CD14-positive monocyte (primary cell): ENCODE measurements at regions not wholly inside any gene's neighbourhood (a gene's known extent, or its start where the extent isn't known, plus 50 kb on each side); places are given as distances from the start of the nearest gene placed in this dataset.

Source experiments
- DNase-seq, 3 donors: peaks; one replicate each; pipeline ENCODE4 v3.0.0-alpha.2; 2011 to 2022
- H2AFZ ChIP-seq: 2 replicates; pipeline ENCODE4 v1.6.0; 2012; ENCODE audit warnings: mild to moderate bottlenecking, low read depth, low read length, inconsistent platforms; ENCODE audit not compliant: insufficient read depth, poor library complexity, severe bottlenecking
- H3K27ac ChIP-seq, 2 donors: 1 replicate in 1 of 2; 2 replicates in 1 of 2; pipeline ENCODE4 v1.5.1; 2012 to 2013; ENCODE audit warnings: low read length in 2 of 2, control low read depth in 1 of 2, inconsistent platforms in 1 of 2, low read depth in 1 of 2, mild to moderate bottlenecking in 1 of 2
- H3K27me3 ChIP-seq, 2 donors: one replicate each; pipeline versions ENCODE4 v1.6.0 to v1.6.1; 2011 to 2013; ENCODE audit warnings: low read length in 2 of 2; ENCODE audit not compliant: control insufficient read depth in 2 of 2, insufficient read depth in 2 of 2
- H3K36me3 ChIP-seq, 2 donors: replicated peaks in 1 of 2; 1 replicate in 1 of 2; 2 replicates in 1 of 2; pipeline versions ENCODE4 v1.5.1 to v1.6.1; 2012 to 2013; ENCODE audit warnings: low read length in 2 of 2, control low read depth in 1 of 2, inconsistent platforms in 1 of 2, mild to moderate bottlenecking in 1 of 2; ENCODE audit not compliant: insufficient read depth in 2 of 2, control insufficient read depth in 1 of 2
- H3K4me1 ChIP-seq, 2 donors: 1 replicate in 1 of 2; 2 replicates in 1 of 2; pipeline versions ENCODE4 v1.5.1 to v1.6.1; 2012 to 2013; ENCODE audit warnings: low read length in 2 of 2, control low read depth in 1 of 2, inconsistent platforms in 1 of 2, mild to moderate bottlenecking in 1 of 2, moderate library complexity in 1 of 2; ENCODE audit not compliant: insufficient read depth in 2 of 2, control insufficient read depth in 1 of 2
- H3K4me2 ChIP-seq: replicated peaks from 2 replicates; pipeline ENCODE3; 2012; ENCODE audit warnings: low read length, moderate library complexity, mild to moderate bottlenecking; ENCODE audit not compliant: poor library complexity, severe bottlenecking; ENCODE audit errors: extremely low read depth
- H3K4me3 ChIP-seq, 3 experiments: fragments of 200-600 bp in 1 of 3; sonication (generic) in 1 of 3; replicated peaks in 1 of 3; 1 replicate in 2 of 3; 2 replicates in 1 of 3; pipeline ENCODE4 v1.5.1; 2011 to 2013; ENCODE audit warnings: low read length in 3 of 3, mild to moderate bottlenecking in 3 of 3, control low read depth in 2 of 3, low read depth in 2 of 3, inconsistent platforms in 1 of 3, moderate library complexity in 1 of 3
- H3K79me2 ChIP-seq: 2 replicates; pipeline ENCODE4 v1.6.0; 2012; ENCODE audit warnings: mild to moderate bottlenecking, control low read depth, inconsistent platforms, low read length, moderate library complexity; ENCODE audit not compliant: insufficient read depth
- H3K9ac ChIP-seq: 2 replicates; pipeline ENCODE4 v1.6.0; 2017; ENCODE audit warnings: low read length, mild to moderate bottlenecking; ENCODE audit not compliant: insufficient read depth, poor library complexity, severe bottlenecking
- H3K9me3 ChIP-seq, 2 donors: replicated peaks in 1 of 2; 1 replicate in 1 of 2; 2 replicates in 1 of 2; pipeline versions ENCODE4 v1.5.1 to v1.6.1; 2012 to 2013; ENCODE audit warnings: low read length in 2 of 2, control low read depth in 1 of 2; ENCODE audit not compliant: control insufficient read depth in 1 of 2, insufficient read depth in 1 of 2
- H4K20me1 ChIP-seq: 2 replicates; pipeline ENCODE4 v1.6.0; 2012; ENCODE audit warnings: mild to moderate bottlenecking, low read length, control low read depth, moderate library complexity; ENCODE audit not compliant: insufficient read depth
- H3K27ac Mint-ChIP-seq, 7 donors: one replicate each; pipeline ENCODE4 v1.8.0; 2020; ENCODE audit warnings: mild to moderate bottlenecking in 7 of 7, mixed read lengths in 7 of 7, moderate library complexity in 6 of 7, inconsistent platforms in 2 of 7
- H3K27me3 Mint-ChIP-seq, 3 donors: one replicate each; pipeline ENCODE4 v1.8.0; 2021 to 2022; ENCODE audit warnings: low read depth in 3 of 3, mild to moderate bottlenecking in 3 of 3, mixed read lengths in 3 of 3, moderate library complexity in 3 of 3, inconsistent platforms in 1 of 3
- H3K36me3 Mint-ChIP-seq, 2 donors: one replicate each; pipeline ENCODE4 v1.8.0; 2020; ENCODE audit warnings: mixed read lengths in 2 of 2, inconsistent platforms in 1 of 2, mild to moderate bottlenecking in 1 of 2
- H3K4me1 Mint-ChIP-seq: one replicate; pipeline ENCODE4 v1.8.0; 2020; ENCODE audit warnings: mild to moderate bottlenecking, mixed read lengths
- H3K4me3 Mint-ChIP-seq, 2 donors: one replicate each; pipeline ENCODE4 v1.8.0; 2020; ENCODE audit warnings: mild to moderate bottlenecking in 2 of 2, mixed read lengths in 2 of 2, moderate library complexity in 1 of 2
- H3K9me3 Mint-ChIP-seq, 7 donors: one replicate each; pipeline ENCODE4 v1.8.0; 2020 to 2022; ENCODE audit warnings: mixed read lengths in 7 of 7, mild to moderate bottlenecking in 6 of 7, moderate library complexity in 6 of 7, inconsistent platforms in 2 of 7
- CTCF ChIP-seq: fragments of 200-600 bp; IDR thresholded peaks from one replicate; pipeline ENCODE4 v1.8.0; 2022; ENCODE audit warnings: antibody characterized with exemption, mild to moderate bottlenecking
- WGBS: methylation state at CpG from one replicate; pipeline ENCODE4 v1.1.5; 2013; ENCODE audit warnings: missing lambda C conversion rate; ENCODE audit not compliant: insufficient coverage; 5-methylcytosine and 5-hydroxymethylcytosine counted together
- intact Hi-C, 2 donors: fragments of 100-400 bp; cut with micrococcal nuclease; formaldehyde crosslinking; loops; one replicate each; pipeline versions ENCODE4 v1.15.0 to v1.15.1; 2023

GRCh38 chr2:47999512-47999911 is 93.2 kb upstream of the FBXO11 start:
- H3K4me3 Mint-ChIP-seq: no peak overlapping the region
- no peak for TF ChIP-seq CTCF

DNA sequence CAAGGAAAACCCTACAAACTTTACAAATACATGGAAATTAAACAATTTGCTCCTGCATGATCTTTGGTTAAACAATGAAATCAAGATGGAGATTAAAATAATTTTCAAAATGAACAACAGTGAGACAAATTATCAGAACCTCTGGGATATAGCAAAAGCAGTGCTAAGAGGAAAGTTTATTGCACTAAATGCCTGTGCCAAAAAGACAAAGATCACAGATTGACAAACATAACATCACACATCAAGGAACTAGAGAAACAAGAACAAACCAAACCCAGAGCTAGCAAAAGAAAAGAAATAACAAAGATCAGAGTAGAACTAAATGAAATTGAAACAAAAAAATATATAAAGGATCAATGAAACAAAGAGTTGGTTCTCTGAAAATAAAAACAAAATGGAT is 95.2 kb upstream of the FBXO11 start:
- no peaks in the 10 kb centered on the region for H3K27me3 ChIP-seq
- Mint-ChIP-seq H3K9me3 (peaks cover 0 to 3% (median 0%) of the 10 kb centered on the region in 7 donors), H3K27ac (no peak overlapping the region), H3K4me1 (no peaks in the 10 kb centered on the region), H3K36me3 (no peaks in the 10 kb centered on the region), H3K4me3 (no peak overlapping the region), H3K27me3 (peaks cover 0 to 5% (median 0%) of the 10 kb centered on the region in 3 donors)
- no peak overlapping the region for H2AFZ ChIP-seq
- DNase-seq: no peak
- no peak overlapping the region for H3K27ac ChIP-seq
- H3K9me3 ChIP-seq: no peaks in the 10 kb centered on the region
- H3K4me3 ChIP-seq: no peak overlapping the region
- no peaks in the 10 kb centered on the region for H3K4me1 ChIP-seq
- H4K20me1 ChIP-seq: no peaks in the 10 kb centered on the region
- H3K4me2 ChIP-seq: no peak overlapping the region
- intact Hi-C loops: no loop called here
- no peak overlapping the region for H3K9ac ChIP-seq
- H3K36me3 ChIP-seq: no peaks in the 10 kb centered on the region
- no peaks in the 10 kb centered on the region for H3K79me2 ChIP-seq
- no peak for TF ChIP-seq CTCF

More at GRCh38 chr2:47999512-47999911, 93.2 kb upstream of the FBXO11 start:
- Histone ChIP-seq H3K27ac (no peak overlapping the region), H3K27me3 (no peaks in the 10 kb centered on the region), H3K9me3 (no peaks in the 10 kb centered on the region), H3K4me1 (no peaks in the 10 kb centered on the region), H2AFZ (no peak overlapping the region), H3K79me2 (no peaks in the 10 kb centered on the region), H3K36me3 (no peaks in the 10 kb centered on the region), H3K9ac (no peak overlapping the region), H3K4me2 (no peak overlapping the region), H3K4me3 (no peak overlapping the region), H4K20me1 (no peaks in the 10 kb centered on the region)
- Mint-ChIP-seq H3K36me3 (no peaks in the 10 kb centered on the region), H3K27ac (no peak overlapping the region), H3K27me3 (peaks cover 0 to 5% (median 0%) of the 10 kb centered on the region in 3 donors), H3K4me1 (no peaks in the 10 kb centered on the region), H3K9me3 (peaks cover 0 to 2% (median 0%) of the 10 kb centered on the region in 7 donors)
- no peak for DNase-seq
- WGBS: no CpG with 5 or more reads among the region's 1 CpG
- intact Hi-C loops: no loop called here
